Epithelial cell of proximal tubule (primary cell): ENCODE measurements at regions not wholly inside any gene's neighbourhood (a gene's known extent, or its start where the extent isn't known, plus 50 kb on each side); places are given as distances from the start of the nearest gene placed in this dataset.

Experiments
- DNase-seq: peaks from one replicate; pipeline ENCODE4 v3.0.0-alpha.2; 2011; ENCODE audit warnings: low read depth
- H3K4me3 ChIP-seq: 2 replicates; pipeline ENCODE4 v1.5.1; 2011; ENCODE audit warnings: low read depth, mild to moderate bottlenecking, low read length
- TF ChIP-seq, protein P1 (sequence below): conservative IDR thresholded peaks from 2 replicates; pipeline ENCODE4 v1.5.1; 2012; ENCODE audit warnings: low read depth, mild to moderate bottlenecking, low read length

DNA sequence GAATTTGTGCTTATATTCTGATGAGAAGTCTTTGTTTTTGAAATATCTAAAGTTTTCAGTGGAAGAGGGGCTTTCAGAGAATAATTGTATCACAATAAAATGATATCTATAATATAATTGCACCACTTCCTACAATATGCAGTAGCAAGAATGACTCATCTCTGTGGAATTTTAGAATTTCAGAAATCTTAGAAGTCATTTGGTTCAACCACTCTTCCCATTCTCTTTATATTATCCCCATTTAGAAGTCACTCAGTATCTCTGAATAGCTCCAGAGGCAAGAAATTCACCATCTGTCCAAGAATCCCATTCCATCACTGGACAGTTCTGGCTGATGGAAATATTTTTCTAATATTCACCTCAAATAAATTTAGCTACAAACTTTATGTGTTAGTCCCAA, 59.3 kb upstream of the CCDC68 start:
- DNase-seq: peak; percentile 41
- H3K4me3 ChIP-seq: no peak overlapping the region
- TF ChIP-seq, protein P1, sequence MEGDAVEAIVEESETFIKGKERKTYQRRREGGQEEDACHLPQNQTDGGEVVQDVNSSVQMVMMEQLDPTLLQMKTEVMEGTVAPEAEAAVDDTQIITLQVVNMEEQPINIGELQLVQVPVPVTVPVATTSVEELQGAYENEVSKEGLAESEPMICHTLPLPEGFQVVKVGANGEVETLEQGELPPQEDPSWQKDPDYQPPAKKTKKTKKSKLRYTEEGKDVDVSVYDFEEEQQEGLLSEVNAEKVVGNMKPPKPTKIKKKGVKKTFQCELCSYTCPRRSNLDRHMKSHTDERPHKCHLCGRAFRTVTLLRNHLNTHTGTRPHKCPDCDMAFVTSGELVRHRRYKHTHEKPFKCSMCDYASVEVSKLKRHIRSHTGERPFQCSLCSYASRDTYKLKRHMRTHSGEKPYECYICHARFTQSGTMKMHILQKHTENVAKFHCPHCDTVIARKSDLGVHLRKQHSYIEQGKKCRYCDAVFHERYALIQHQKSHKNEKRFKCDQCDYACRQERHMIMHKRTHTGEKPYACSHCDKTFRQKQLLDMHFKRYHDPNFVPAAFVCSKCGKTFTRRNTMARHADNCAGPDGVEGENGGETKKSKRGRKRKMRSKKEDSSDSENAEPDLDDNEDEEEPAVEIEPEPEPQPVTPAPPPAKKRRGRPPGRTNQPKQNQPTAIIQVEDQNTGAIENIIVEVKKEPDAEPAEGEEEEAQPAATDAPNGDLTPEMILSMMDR: no peak

DNA sequence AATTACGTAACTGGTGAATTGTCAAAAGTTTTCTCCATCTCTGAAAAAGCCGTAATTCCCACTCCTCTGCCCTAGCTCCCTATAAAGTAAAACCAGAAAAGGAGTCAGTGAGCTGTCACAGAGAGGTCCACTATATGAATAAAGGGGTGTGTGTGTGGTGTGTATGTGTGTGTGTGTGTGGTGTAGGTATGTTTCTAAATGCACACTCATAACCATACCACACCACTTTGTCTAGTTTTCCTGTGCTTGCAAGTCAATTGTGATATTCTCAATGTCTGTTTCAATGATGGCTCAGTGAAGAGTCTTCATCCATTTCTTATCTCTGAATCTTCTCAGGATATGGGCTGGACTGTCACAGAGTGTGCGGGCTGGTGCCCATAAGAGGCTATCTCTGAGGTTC, 54.8 kb upstream of the CCDC68 start:
- no peak overlapping the region for H3K4me3 ChIP-seq
- no peak for DNase-seq
- TF ChIP-seq, protein P1: no peak

DNA sequence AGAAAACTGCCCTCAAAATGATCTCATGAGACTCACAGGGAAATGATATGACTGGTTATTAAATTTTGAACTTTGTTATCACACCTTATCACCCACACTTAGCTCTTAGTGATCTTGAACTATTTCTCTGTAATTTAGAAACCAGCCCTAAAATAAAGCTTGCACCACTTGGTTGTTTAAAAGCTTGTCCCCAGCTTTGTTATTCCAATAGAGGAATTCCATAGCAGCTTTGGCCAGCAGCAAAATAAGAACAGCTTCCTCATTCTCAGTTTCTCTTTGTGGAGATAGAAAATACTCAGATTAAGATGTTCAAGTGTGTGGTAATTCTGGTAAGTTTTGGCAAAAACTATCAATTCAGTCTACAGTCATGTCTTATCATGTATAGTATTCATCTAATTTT, 54.4 kb upstream of the CCDC68 start:
- H3K4me3 ChIP-seq: no peak overlapping the region
- TF ChIP-seq, protein P1: no peak
- no peak for DNase-seq

DNA sequence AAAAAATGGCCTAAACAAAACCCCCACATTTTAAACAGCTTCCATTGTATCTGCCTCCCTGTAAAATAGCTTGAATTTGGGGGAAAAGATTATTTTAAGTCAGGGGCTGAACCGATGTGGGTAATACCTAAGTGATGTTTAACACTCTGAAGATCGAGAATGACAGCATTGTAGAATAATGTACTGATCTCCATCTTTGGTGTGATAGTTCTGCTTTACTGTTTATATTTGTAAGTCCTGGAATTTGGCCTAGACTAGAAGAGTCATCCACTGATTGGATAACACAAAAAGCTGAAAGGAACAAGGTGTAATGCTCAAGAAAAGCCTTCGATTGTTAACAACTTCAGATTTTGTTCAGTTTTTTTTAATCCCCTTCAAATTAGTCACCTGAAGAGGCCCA, 53.8 kb upstream of the CCDC68 start:
- TF ChIP-seq, protein P1: no peak
- no peak for DNase-seq
- no peak overlapping the region for H3K4me3 ChIP-seq

DNA sequence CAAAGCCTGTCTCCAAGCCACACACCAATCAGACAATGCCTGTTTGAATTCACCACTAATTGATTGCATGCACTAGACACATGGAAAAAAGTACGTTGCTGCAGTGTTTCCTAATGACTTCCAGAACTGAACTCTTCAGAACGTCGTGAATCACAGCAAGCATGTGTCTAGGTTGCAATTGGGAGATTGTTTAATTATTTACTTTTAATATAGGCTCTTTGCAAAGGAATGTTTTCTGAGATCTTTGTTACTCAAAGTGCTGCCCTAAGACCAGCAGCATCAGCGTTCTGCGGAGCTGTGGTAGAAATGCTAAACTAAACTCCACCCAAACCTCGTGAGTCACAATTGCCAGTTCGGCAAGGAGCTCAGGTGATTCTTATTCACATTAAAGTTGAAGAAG, 52.7 kb upstream of the CCDC68 start:
- DNase-seq: peak; percentile 96
- no peak overlapping the region for H3K4me3 ChIP-seq
- TF ChIP-seq, protein P1: no peak
